GM18870 (cell line): ENCODE measurements at regions not wholly inside any gene's neighbourhood (a gene's known extent, or its start where the extent isn't known, plus 50 kb on each side); places are given as distances from the start of the nearest gene placed in this dataset.

Experiments used
- ATAC-seq: cut with Tn5 transposase; IDR thresholded peaks from one replicate; pipeline ENCODE4 v1.9.1; 2021; ENCODE audit warnings: moderate library complexity; ENCODE audit not compliant: unreplicated experiment

DNA sequence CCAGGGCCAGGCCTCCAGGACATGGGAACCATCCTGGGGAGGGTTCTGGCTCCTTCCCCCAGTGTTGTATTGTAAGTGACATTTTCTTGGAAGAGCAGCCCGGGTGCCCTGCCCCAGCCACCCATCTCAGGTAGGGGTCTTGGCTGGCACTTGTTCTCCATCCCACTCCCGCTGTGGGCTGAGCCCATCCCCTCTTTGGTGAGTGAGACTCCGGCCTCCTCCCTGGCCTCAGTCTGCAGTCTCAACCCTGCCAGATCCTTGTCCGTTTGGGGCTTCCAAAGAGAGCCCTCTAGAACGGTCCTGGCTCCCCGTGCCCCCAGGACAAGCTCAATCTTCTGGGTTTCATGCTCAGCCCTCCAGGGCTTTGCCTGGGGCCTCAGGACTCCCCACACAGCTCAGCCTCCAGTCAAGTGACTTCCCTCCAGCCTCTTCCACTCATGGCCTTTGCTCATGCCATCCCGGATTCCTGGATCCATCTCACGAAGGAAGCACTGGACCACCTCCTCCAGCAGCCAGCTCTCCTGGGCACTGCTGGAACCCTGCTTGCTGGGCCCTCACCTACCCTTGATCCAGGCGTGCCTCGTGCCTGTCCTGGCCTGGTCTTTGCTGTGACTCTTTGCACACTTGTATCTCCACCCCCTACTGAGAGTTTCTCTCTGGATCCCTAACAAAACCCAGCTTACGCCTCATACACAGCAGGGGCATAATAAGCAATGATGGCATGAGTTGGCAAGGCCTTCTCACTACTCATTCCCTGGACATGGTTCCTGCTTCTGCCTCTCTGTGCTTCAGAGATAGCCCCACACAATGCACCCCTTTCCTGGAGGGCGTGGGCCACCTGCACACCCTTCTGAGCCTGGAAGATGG lies 297.4 kb upstream of the RTL1 start:
- ATAC-seq, result no peak

DNA sequence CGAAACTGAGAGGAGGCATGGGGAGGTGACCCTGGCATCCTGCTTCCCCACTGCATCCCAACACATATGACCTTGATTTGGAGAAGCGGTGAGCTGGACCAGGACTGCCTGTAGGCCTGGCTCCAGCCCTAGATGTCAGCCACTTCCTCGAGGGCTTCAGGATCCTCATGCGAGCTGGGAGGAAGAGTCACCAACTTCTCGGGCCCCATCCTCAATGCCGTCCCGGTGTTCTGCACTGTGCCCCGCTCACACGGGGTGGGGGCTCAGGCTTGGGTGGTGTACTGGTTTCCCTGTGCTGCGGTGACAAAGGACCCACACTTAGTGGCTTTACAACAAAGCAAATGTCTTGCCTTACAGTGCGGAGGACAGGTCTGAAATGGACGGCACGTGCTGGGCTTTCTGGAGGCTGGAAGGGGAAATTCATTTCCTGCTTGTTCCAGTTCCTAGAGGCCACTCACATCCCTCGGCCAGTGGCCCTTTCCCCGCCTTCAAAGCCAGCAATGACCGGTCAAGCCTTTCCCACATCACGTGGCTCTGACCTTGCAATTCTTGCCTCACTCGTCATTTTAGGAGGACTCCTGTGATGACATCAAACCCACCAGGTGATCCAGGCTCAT lies 298.1 kb upstream of the RTL1 start:
- ATAC-seq, result no peak

DNA sequence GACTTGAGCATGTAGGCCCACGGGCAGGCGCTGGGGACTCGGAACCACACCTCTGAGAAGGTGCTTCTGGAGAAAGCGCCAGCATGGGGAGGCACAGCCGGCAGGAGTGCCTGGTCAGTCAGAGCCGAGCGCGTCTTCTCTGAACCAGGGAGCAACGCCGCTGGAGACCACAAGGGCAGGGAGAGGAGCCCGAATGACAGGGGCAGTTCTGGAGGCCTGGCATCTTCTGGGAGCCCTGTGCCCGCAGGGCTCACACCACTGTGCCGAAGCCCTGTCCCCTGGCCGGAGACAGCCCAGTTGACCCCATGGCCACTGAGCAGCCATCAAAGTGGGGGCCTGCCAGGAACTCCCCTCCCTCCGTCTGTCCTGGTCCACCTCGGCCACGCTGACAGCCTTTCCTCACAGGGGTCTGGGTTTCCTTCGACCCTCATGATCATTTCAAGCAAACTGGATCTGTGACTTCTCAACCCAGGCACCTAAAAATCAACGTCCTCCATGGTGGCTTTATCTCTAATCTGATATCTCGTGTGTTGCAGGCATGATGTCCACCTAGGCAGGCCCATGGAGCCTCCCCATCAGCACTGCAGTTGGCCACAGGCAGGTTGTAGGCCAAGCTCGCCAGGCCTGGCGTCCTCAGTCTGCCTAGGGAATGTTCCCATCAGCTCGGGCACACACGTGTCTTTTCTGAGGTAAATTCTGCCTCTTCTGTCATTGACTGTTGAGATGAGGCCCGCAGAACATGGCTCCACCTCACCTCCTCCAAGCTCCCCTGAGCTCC lies 299.3 kb upstream of the RTL1 start:
- no peak for ATAC-seq

DNA sequence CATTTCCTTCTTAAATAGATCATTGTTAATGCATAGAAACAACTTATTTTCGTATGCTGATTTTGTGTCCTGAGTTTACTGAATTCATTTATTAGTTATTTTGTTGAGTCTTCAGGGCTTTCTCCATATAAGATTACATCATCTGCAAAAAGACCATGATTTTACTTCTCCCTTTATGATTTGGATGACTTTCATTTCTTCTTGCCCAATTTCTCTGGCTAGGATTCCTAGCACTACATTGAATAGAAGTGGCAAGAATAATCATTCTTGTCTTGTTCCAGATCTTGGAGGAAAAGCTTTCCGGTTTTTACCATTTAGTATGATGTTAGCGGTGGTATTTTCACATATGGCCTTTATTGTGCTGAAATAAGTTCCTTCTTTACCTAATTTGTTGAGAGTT lies 303.0 kb upstream of the RTL1 start:
- no peak for ATAC-seq

DNA sequence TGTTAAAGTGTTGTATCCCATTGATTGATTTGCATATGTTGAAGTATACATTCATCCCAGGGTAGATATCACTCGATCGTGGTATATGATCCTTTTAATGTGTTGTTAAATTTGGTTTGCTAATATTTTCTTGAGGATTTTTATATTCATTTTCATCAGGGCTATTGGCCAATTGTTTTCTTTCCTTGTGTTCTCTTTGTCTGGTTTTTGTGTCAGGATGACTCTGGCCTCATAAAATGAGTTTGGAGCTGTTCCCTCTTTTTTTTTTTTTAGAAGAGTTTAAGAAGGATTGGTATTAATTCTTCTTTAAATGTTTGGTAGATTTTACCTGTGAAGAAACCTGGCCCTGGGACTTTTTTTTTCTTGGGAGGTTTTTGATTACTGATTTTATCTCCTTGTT lies 303.5 kb upstream of the RTL1 start:
- ATAC-seq, result no peak

DNA sequence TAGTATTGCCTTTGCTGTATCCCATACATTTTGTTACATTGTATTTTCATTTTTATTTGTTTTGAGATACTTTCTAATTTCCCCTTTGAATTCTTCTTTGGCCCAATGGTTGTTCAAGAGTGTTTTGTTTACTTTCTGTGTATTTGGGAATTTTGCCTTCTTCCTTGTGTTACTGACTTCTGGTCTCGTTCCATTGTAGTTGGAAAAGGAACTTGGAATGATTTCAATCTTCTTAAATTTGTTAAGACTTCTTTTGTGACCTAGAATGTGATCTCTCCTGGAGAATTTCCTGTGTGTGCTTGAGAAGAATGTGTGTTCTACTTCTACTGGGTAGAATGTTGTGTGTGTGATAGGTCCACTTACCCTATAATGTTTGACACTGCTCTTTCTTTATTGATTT lies 304.4 kb upstream of the RTL1 start:
- ATAC-seq, result no peak

DNA sequence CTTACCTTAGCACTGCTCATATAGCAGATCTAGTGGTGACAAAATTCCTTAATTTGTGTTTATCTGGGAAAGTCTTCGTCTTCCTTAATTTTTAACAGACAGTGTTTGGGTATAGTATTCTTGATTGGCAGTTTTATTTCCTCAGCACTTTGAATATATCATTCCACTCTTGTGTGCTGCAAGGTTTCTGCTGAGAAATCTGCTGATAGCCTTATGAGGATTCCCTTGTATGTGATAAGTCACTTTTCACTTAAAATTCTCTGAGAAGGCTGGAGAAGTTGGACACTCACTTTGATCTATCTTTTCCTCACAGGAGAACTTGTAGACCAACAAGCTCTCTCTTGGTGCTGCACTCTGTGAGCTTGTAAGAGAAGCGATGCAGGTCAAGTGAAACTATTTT lies 306.1 kb upstream of the RTL1 start:
- no peak for ATAC-seq

DNA sequence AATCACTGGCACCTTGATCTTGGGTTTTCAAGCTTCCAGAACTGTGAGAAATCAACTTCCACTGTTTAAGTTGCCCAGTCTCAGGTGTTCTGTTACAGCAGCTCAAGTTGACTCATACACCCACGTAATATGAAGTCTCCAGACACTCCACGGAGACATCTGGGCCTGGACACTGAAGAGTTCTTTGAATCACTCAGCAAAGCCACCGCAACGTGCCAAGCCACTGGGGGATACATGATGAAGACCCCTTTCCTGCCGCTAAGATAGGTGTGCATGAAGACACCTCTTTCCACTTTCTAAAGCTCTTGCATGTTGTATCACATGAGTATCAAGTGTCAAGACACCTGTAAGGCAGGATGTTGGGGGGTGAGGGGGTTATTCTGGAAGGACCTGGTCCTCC lies 311.7 kb upstream of the RTL1 start:
- ATAC-seq, result no peak

DNA sequence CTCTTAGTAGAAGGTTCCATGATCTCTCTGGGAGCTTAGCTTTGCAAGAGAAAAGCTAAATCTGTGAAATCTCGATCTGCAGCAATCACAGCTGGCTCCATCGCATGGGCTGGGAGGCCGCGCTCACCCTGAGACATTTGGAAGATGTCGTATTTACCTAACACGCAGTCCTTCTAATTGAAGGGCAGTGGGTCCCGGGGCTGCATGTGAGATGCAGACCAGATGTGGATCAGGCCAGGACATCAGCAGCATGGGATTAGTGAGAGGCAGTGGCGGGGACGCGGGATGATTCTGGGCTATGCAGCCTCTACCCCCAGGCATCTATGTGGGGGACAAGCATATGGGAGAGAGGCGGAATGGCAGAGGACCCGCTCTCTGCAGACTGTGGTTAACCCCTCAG lies 312.4 kb upstream of the RTL1 start:
- no peak for ATAC-seq

DNA sequence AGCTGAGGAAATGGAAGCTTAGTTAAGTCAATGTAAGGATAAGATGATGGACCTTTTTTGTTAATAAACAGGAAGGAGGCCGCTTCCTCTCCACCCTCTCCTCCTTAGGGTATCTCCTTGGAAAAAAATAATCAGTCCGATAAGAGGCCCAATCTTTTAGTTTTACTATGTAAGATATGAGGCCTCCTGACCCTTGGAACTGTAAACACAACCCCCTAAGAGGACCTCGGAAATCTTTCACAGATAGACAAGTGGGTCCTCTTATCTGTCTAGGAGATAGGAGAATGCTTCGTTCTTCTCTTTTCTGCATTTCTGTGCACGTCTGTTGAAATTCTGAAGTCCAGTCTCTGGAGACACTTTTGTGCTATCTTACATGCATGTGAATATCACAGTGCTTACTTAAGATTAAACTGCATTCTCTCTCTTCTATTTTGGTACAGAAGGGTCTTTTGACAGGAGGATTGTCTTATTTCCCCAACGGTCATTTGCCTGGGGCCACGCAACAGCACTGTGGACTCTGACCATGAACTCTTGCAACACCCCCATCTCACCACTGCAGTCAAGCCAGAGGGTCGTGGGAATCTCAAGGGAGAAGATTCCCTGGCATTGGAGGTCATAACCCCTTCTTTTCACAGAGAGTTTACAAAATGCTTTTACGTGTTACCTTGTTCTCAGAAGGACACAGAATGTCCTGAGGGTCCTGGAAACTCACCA lies 313.0 kb upstream of the RTL1 start:
- no peak for ATAC-seq

DNA sequence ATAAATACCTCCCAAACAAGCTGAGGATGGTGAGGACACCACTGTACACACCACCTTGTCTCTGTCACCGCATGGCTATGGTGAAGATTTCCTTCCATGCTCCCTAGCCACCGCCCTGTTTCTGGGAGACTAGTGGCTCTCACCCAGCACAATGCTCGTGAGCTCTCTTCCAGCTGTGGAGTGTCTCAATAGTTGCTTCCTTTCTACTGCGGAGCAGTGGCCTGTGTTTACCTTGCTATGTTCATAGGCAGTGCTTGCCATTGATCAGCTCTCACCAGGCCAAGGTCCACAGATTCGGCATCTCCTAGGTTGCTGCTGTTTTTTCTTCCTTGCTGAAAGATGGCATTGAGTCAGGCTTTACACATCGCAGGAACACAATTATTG lies 313.6 kb upstream of the RTL1 start:
- no peak for ATAC-seq

DNA sequence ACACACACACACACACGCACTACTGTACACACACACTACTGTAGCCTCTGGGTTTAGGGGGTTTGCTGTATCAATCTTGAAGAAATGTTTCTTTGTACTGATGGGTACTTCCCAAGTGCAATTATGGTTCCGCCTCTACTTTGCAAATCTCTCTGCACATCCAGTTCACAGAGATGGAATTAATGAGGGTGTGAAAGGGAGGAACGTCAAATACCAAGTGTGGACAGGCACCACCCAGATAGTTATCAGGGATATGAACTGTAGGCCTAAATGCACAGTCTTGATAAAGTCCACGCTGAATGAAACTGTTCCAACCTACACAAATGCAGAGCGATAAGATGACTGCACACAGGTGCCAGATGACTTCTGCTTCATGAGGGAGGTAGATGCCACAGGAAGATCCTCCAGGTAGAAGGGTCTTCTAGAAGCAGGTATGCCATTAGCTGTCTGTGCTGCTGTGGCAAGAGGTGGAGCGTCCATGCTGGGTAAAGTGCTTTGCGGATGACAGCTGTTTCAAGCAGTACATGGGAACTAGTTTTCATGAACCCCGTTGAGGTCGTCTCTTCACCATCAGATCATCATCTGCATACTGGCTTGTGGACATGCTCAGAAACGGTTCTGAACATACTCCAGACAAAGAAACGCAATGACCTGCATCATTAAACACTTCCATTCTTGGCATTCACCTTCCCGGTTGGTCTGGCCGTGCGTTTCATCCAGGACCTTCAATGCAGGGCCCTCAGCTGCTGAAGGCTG lies 314.3 kb upstream of the RTL1 start:
- no peak for ATAC-seq

DNA sequence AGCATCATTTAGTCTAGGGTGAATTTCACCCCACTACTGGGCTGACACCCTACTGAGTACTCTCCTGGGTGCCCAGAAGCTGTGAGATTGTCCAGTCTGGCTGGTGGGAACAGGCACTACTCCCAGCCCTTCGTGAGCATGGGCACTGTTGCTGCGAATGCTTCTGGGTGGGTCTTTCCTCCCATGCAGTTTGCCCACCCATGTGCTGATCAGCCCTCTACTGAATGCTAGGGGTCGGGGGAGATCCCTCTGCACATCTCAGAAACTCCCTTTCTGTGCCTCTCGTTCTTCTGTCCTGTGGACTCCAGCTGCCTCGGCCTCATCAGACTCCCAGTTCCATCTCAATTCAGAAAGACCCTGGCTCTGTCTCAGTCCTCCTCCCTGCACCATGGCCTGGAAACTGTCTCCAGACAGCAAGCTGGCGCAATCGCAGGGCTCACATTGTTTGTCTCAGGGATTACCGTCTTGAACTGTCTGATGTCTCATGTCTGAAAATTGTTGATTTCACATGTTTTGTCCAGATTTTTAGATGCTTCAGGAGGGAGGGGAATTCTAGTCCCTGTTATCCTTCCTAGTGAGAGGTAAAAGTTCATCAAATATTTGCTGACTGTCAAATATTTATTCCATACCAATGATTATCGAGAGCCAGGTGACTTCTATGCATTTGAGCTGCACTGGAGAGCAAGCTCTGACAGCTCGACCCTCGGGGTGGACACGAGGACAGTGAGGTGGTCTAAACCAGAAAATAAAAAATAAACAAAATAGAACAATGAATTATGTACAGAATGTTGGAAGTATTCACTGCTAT lies 316.6 kb upstream of the RTL1 start:
- ATAC-seq, result no peak

DNA sequence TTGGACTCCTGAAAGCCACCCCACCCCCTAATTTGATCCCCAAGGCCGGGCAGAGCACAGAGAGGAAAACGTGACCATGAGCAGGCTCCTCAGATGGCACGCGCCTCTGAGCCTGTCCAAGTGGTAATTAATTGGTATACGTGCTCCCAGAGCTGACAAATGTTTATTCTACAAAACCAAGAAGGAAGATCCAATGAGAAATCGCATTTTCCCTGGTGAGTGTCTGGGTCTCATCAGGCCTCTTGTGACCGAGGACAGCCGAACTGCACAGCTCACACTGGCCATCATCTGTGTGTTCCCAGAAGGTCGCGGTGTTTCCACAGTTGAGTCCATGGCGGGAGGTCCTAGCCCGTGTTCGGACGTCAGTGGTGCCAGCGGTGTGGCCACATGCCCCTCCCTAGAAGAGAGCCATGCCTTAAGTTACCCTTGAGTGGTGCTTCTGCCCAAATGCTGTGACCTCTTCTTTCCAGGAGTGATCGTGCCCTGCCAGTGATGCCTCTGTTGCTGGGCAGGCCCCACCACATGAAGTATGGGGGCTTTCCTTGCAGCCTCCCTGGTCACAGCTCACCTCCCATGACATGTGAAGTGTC lies 317.5 kb upstream of the RTL1 start:
- no peak for ATAC-seq

DNA sequence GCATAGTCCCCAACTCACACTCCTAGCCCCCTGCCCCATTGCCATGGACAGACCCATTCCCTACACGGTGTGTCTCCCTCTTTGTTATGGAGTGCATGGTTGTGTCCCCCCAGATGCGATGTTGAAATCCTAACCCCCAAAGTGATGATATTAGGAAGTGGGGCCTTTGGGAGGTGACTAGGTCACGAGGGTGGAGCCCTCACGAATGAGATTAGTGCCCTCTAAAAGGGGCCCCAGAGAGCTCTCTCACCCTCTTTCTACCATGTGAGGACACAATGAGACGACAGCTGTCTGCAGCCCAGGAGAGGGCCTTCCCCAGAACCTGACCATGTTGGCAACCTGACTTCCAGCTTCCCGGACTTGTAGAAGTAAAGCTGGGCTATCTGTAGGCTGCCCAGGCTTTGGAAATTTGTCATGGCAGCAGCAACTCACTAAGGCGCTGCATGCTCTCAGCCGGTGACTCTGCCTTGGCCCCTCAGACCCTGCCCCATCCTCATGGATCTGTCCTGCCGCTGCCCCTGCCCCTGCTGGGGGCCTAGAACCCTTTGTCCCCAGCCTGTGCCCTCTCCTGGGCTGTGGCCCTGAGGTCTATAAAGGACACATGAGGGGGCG lies 318.1 kb upstream of the RTL1 start:
- ATAC-seq, result no peak

DNA sequence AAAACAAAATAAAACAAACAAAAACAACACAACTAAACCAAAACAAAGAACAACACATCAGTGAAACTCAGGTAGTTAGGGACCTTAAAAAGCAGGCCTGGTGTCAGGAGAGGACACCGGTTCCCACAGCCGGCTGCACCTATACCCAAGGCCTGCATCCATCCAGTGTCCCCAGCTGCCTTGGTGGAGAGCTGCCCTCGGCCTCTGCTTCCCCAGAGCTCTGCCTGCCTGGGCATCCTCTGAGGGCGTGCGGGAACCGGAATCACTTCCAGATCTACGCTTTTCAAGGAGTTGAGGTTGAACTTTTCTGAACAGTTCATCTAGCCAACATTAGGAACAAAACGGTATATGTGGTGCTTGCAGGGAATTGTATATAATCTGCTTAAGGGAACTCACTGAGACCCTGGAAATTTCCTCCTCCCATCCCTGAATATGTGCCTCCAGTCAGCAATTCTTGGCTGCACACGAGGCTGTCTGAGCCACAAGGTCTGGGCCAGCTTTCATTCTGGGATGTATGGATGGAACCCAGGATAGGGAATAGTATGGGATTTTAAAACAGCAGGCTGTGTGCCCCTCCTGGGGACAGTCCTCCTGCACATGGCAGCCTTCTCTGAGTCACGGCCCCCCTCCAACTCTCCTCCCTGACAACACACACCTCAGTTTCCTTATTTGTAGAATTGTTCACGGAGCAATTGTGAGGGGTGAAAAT lies 319.0 kb upstream of the RTL1 start:
- no peak for ATAC-seq

DNA sequence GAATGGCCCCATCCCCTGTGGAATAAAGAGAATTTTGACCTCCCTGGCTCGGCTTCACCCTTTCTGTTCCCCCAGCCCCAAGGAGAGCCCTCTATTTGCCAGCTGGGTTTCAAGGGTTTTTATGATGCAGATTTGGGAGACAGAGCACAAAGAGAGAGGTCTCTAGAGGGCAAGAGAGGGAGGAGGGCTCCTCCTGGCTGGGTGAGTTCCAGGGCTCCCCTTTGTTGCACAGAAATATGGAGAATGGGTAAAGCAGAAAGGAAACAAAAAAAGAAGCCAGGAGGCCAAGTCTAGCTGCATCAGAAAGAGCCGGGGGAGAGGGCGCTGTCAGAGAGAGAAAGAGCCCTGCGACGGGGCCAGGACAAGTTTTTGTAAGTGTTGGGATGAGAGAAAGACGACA lies 319.6 kb upstream of the RTL1 start:
- no peak for ATAC-seq

DNA sequence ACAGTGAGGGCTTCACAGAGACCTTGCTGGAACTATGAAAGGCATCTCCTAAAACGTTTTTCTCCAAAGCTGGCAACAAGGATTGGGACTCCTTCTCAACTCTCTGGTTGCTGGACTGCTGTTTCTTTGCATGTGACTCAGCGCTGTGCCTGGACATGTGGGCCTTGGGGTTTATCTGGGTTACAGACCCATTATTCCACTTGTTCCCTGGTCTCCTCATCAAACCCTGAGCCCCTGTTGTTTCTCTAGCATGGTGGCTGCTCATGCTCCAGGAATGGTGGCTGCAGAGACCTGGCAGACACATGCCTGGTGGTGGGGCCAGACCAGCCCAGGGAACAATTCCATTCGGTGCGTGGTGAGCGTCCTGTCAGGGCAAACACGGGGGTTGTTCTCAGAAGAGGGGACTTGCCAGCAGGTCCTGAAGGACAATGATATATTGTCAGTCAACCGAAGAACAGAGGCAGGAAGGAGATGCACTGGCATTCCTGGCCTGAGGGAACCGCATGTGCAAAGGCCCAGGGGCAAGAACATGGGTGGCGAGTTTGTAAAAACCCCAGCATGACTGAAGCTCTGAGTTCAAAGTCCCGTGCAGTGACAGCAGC lies 320.1 kb upstream of the RTL1 start:
- no peak for ATAC-seq
